ENCODE measurements at regions not wholly inside any gene's neighbourhood (a gene's known extent, or its start where the extent isn't known, plus 50 kb on each side); places are given as distances from the start of the nearest gene placed in this dataset.
A peak's percentile ranks its signal among the peaks of the same experiment; 100 is the strongest.

DNA sequence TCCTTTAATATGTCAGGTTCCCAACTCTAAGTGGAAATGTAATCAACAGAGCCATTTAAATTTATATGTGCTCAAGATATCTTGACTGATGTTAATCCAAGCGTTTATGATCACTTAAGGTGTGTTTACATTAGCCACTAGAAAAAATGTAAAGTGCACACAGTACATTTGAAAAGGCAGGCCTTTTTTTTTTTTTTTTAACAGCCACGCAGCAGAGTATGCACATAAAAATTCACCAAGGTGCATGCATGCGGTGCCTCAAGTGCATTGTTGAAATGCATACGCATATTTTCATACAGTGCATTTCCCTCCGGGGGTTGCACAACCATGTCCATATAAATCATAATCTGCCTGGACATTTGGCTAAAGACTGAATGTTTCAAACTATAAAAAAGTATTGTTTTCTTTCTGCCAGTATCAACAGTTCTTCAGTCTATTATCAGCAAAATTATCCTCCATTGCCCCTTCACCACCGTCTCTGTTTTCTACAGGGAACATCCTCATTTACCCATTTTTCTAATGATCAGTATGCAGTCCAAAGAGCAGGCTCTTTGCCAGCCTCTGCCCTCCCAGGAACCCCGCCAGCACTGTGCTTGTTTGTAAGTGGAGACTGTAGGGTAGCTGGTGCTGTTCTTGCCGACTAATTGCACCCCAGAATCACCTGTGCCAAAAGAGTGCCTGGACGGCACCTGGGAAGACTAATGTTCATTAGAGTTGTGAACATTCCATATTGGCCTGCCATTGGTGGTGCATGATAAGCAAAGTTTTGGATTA lies 611.2 kb upstream of the CFAP20DC start:
- Histone ChIP-seq H3K4me3 (no peak overlapping the region), H3K4me1 (replicated peaks; ENCODE audit: insufficient read depth) (peaks cover 26% of the 10 kb centered on the region), H3F3A (ENCODE audit: insufficient read depth, low read depth) (peaks cover 12% of the 10 kb centered on the region; the same call in 1 of the 2 replicates), H3K9me2 (ENCODE audit: insufficient read depth) (no peaks in the 10 kb centered on the region), H2AFZ (no peak overlapping the region), H3K36me3 (ENCODE audit: low read depth) (no peaks in the 10 kb centered on the region), H3K4me2 (peak overlapping the region; percentile 24; the same call in 1 of the 2 replicates), H3K9me3 (ENCODE audit: insufficient read depth, low read depth) (no peaks in the 10 kb centered on the region), H3K79me2 (ENCODE audit: low read depth) (no peaks in the 10 kb centered on the region), H4K20me1 (ENCODE audit: insufficient read depth) (no peaks in the 10 kb centered on the region), H3K27ac (no peak overlapping the region), H3K27me3 (ENCODE audit: insufficient read depth, low read depth) (0 out of 2 replicates have a peak, but pooled peaks cover 4% of the 10 kb centered on the region)
- ChIA-PET CTCF (no interaction called here), POLR2A (ENCODE audit: unreplicated experiment) (no interaction called here)
- TF ChIP-seq, protein P1, sequence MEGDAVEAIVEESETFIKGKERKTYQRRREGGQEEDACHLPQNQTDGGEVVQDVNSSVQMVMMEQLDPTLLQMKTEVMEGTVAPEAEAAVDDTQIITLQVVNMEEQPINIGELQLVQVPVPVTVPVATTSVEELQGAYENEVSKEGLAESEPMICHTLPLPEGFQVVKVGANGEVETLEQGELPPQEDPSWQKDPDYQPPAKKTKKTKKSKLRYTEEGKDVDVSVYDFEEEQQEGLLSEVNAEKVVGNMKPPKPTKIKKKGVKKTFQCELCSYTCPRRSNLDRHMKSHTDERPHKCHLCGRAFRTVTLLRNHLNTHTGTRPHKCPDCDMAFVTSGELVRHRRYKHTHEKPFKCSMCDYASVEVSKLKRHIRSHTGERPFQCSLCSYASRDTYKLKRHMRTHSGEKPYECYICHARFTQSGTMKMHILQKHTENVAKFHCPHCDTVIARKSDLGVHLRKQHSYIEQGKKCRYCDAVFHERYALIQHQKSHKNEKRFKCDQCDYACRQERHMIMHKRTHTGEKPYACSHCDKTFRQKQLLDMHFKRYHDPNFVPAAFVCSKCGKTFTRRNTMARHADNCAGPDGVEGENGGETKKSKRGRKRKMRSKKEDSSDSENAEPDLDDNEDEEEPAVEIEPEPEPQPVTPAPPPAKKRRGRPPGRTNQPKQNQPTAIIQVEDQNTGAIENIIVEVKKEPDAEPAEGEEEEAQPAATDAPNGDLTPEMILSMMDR (conservative IDR thresholded peaks at IDR 0.05), result no peak
- no peak for TF ChIP-seq EZH2 (IDR thresholded peaks at IDR 0.05; ENCODE audit: low read depth)
- DNase-seq, result peak in 1 of 2 experiments; percentile 36
- intact Hi-C loops (cut with micrococcal nuclease; ENCODE audit: unreplicated experiment), result no loop called here
- no TSS peak for BruUV-seq (replicated peaks)

DNA sequence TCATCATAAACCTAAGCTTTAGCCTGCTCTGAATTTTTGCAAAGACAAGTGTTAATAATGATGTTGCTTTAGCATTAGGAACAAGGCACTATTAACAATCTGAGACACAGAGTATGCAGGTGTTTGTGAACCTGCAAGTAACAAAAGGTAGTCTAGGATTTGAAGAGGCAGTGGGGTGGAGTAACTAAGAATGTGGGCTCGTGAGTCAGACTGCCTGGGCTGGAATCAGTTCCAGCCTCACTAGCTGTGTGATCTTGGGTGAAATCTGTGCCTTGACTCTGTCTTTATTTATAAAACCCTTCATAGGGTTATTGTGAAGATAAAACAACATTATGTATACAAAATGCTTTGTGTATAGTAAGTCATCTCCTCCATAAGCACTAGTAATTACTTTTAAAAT lies 610.6 kb upstream of the CFAP20DC start:
- Histone ChIP-seq H3K27ac (no peak overlapping the region), H3K9me3 (ENCODE audit: insufficient read depth, low read depth) (no peaks in the 10 kb centered on the region), H3K36me3 (ENCODE audit: low read depth) (no peaks in the 10 kb centered on the region), H3F3A (ENCODE audit: insufficient read depth, low read depth) (peaks cover 12% of the 10 kb centered on the region; the same call in 1 of the 2 replicates), H3K4me2 (peak overlapping the region; percentile 24; the same call in 1 of the 2 replicates), H3K79me2 (ENCODE audit: low read depth) (no peaks in the 10 kb centered on the region), H4K20me1 (ENCODE audit: insufficient read depth) (no peaks in the 10 kb centered on the region), H3K4me1 (replicated peaks; ENCODE audit: insufficient read depth) (peaks cover 25% of the 10 kb centered on the region), H2AFZ (no peak overlapping the region), H3K9me2 (ENCODE audit: insufficient read depth) (no peaks in the 10 kb centered on the region), H3K27me3 (ENCODE audit: insufficient read depth, low read depth) (0 out of 2 replicates have a peak, but pooled peaks cover 4% of the 10 kb centered on the region), H3K4me3 (no peak overlapping the region)
- DNase-seq, result peak in 1 of 2 experiments; percentile 5
- ChIA-PET POLR2A (ENCODE audit: unreplicated experiment) (no interaction called here), CTCF (interaction anchor here (0.6 kb wide), 1 partner anchor 196 kb away, joined by 3 read pairs; no protein-coding TSS in a partner anchor)
- BruUV-seq (replicated peaks), result no TSS peak
- intact Hi-C loops (cut with micrococcal nuclease; ENCODE audit: unreplicated experiment), result no loop called here
- TF ChIP-seq, protein P1 (conservative IDR thresholded peaks at IDR 0.05), result no peak
- TF ChIP-seq EZH2 (IDR thresholded peaks at IDR 0.05; ENCODE audit: low read depth), result no peak

DNA sequence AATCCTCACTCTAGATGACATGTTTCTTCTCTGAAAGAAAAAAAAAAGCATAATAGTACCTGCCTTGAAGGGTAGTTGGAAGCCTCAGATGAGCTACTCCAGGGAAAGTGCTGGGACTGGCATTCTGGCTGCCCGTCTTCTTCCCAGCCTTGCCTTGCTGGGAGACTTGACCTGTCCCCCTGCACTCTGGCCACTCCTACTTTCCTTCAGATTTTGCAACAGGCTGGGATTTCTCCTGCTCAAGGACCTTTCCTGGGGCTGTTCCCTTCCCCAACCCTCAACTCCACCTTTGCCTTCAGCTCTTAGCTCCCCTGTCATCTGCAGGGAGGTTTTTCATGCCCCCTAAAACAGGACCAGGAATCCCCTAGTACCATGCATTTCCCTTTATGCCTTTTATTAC lies 609.9 kb upstream of the CFAP20DC start:
- intact Hi-C loops (cut with micrococcal nuclease; ENCODE audit: unreplicated experiment), result no loop called here
- H3F3A ChIP-seq (ENCODE audit: insufficient read depth, low read depth), result peaks cover 10% of the 10 kb centered on the region; the same call in 1 of the 2 replicates
- ChIA-PET POLR2A (ENCODE audit: unreplicated experiment) (no interaction called here), CTCF (no interaction called here)
- H3K79me2 ChIP-seq (ENCODE audit: low read depth), result no peaks in the 10 kb centered on the region
- no peaks in the 10 kb centered on the region for H3K9me3 ChIP-seq (ENCODE audit: insufficient read depth, low read depth)
- TF ChIP-seq, protein P1 (conservative IDR thresholded peaks at IDR 0.05), result no peak
- TF ChIP-seq EZH2 (IDR thresholded peaks at IDR 0.05; ENCODE audit: low read depth), result no peak
- H3K4me3 ChIP-seq, result no peak overlapping the region
- BruUV-seq (replicated peaks), result no TSS peak
- no peak overlapping the region for H2AFZ ChIP-seq
- 0 out of 2 replicates have a peak, but pooled peaks cover 4% of the 10 kb centered on the region for H3K27me3 ChIP-seq (ENCODE audit: insufficient read depth, low read depth)
- no peak for DNase-seq
- no peak overlapping the region for H3K27ac ChIP-seq
- peak overlapping the region; percentile 24 for H3K4me2 ChIP-seq
- no peaks in the 10 kb centered on the region for H3K36me3 ChIP-seq (ENCODE audit: low read depth)
- H3K4me1 ChIP-seq (replicated peaks; ENCODE audit: insufficient read depth), result peaks cover 19% of the 10 kb centered on the region
- no peaks in the 10 kb centered on the region for H4K20me1 ChIP-seq (ENCODE audit: insufficient read depth)
- H3K9me2 ChIP-seq (ENCODE audit: insufficient read depth), result no peaks in the 10 kb centered on the region

Measured in PC-9 (cell line).